ENCODE measurements at regions not wholly inside any gene's neighbourhood (a gene's known extent, or its start where the extent isn't known, plus 50 kb on each side); places are given as distances from the start of the nearest gene placed in this dataset.
"Not testable (repeated sequence)": the region's sequence is repeated elsewhere in the genome, so short reads cannot be mapped to it uniquely, and the experiment has no call there.

- no peak overlapping the region for H3K4me3 Mint-ChIP-seq
- no peak for TF ChIP-seq CTCF (conservative IDR thresholded peaks at IDR 0.05)
- no peak overlapping the region for H3K27ac Mint-ChIP-seq (ENCODE audit: unreplicated experiment)
- H3K9me3 Mint-ChIP-seq = no peaks in the 10 kb centered on the region
- H3K36me3 Mint-ChIP-seq (ENCODE audit: low read depth) = no peaks in the 10 kb centered on the region
- peaks cover 5% of the 10 kb centered on the region for H3K4me1 Mint-ChIP-seq
- H3K27me3 Mint-ChIP-seq (ENCODE audit: low read depth) = no peaks in the 10 kb centered on the region
- no peak for DNase-seq (ENCODE audit: low read depth, low spot score)
These were observed 1159.4 kb downstream of the FAM181B start for GRCh38 chr11:81574301-81574700.

GRCh38 chr11:81573367-81573766 is 1160.3 kb downstream of the FAM181B start:
- no peak for TF ChIP-seq CTCF (conservative IDR thresholded peaks at IDR 0.05)
- no peak overlapping the region for H3K27ac Mint-ChIP-seq (ENCODE audit: unreplicated experiment)
- H3K9me3 Mint-ChIP-seq = no peaks in the 10 kb centered on the region
- H3K4me3 Mint-ChIP-seq = no peak overlapping the region
- no peak for DNase-seq (ENCODE audit: low read depth, low spot score)
- H3K27me3 Mint-ChIP-seq (ENCODE audit: low read depth) = no peaks in the 10 kb centered on the region
- H3K4me1 Mint-ChIP-seq = peaks cover 5% of the 10 kb centered on the region
- H3K36me3 Mint-ChIP-seq (ENCODE audit: low read depth) = no peaks in the 10 kb centered on the region

GRCh38 chr11:81570669-81571068 is 1163.0 kb downstream of the FAM181B start:
- Mint-ChIP-seq H3K9me3 (no peaks in the 10 kb centered on the region), H3K4me3 (no peak overlapping the region), H3K4me1 (peaks cover 5% of the 10 kb centered on the region), H3K27me3 (ENCODE audit: low read depth) (no peaks in the 10 kb centered on the region), H3K36me3 (ENCODE audit: low read depth) (no peaks in the 10 kb centered on the region), H3K27ac (ENCODE audit: unreplicated experiment) (no peak overlapping the region)
- no peak for DNase-seq (ENCODE audit: low read depth, low spot score)
- no peak for TF ChIP-seq CTCF (conservative IDR thresholded peaks at IDR 0.05)

- H3K4me1 Mint-ChIP-seq = peaks cover 5% of the 10 kb centered on the region
- H3K27ac Mint-ChIP-seq (ENCODE audit: unreplicated experiment) = no peak overlapping the region
- no peak for DNase-seq (ENCODE audit: low read depth, low spot score)
- peak; percentile 37 for TF ChIP-seq CTCF (conservative IDR thresholded peaks at IDR 0.05)
- H3K4me3 Mint-ChIP-seq = no peak overlapping the region
- H3K27me3 Mint-ChIP-seq (ENCODE audit: low read depth) = no peaks in the 10 kb centered on the region
- H3K36me3 Mint-ChIP-seq (ENCODE audit: low read depth) = no peaks in the 10 kb centered on the region
- H3K9me3 Mint-ChIP-seq = no peaks in the 10 kb centered on the region
These were observed 1163.7 kb downstream of the FAM181B start for GRCh38 chr11:81569999-81570398.

- Mint-ChIP-seq H3K27ac (ENCODE audit: unreplicated experiment) (no peak overlapping the region), H3K36me3 (ENCODE audit: low read depth) (no peaks in the 10 kb centered on the region), H3K4me1 (peaks cover 5% of the 10 kb centered on the region), H3K4me3 (no peak overlapping the region), H3K9me3 (no peaks in the 10 kb centered on the region), H3K27me3 (ENCODE audit: low read depth) (no peaks in the 10 kb centered on the region)
- DNase-seq (ENCODE audit: low read depth, low spot score) = no peak
- no peak for TF ChIP-seq CTCF (conservative IDR thresholded peaks at IDR 0.05)
These were observed 1164.7 kb downstream of the FAM181B start for GRCh38 chr11:81568918-81569317.

- H3K4me1 Mint-ChIP-seq = no peaks in the 10 kb centered on the region
- no peak overlapping the region for H3K4me3 Mint-ChIP-seq
- H3K36me3 Mint-ChIP-seq (ENCODE audit: low read depth) = no peaks in the 10 kb centered on the region
These were observed 1185.5 kb downstream of the FAM181B start for GRCh38 chr11:81548123-81548522.

GRCh38 chr11:81539806-81540205 is 1193.9 kb downstream of the FAM181B start:
- H3K9me3 Mint-ChIP-seq; H3K27ac Mint-ChIP-seq (ENCODE audit: unreplicated experiment); H3K27me3 Mint-ChIP-seq (ENCODE audit: low read depth); H3K4me3 Mint-ChIP-seq; H3K4me1 Mint-ChIP-seq; H3K36me3 Mint-ChIP-seq (ENCODE audit: low read depth); DNase-seq (ENCODE audit: low read depth, low spot score): not testable (repeated sequence)

More at GRCh38 chr11:81548123-81548522, 1185.5 kb downstream of the FAM181B start:
- TF ChIP-seq CTCF (conservative IDR thresholded peaks at IDR 0.05) = no peak
- DNase-seq (ENCODE audit: low read depth, low spot score) = no peak
- Mint-ChIP-seq H3K9me3 (no peaks in the 10 kb centered on the region), H3K27ac (ENCODE audit: unreplicated experiment) (no peak overlapping the region), H3K27me3 (ENCODE audit: low read depth) (no peaks in the 10 kb centered on the region)

Measured in neural crest cell (in vitro differentiated cells).